HG03045 (cell line): ENCODE measurements at regions not wholly inside any gene's neighbourhood (a gene's known extent, or its start where the extent isn't known, plus 50 kb on each side); places are given as distances from the start of the nearest gene placed in this dataset.

Source experiments
- ATAC-seq: cut with Tn5 transposase; IDR thresholded peaks from one replicate; pipeline ENCODE4 v1.9.1; 2021; ENCODE audit warnings: mild to moderate bottlenecking, moderate library complexity; ENCODE audit not compliant: unreplicated experiment

DNA sequence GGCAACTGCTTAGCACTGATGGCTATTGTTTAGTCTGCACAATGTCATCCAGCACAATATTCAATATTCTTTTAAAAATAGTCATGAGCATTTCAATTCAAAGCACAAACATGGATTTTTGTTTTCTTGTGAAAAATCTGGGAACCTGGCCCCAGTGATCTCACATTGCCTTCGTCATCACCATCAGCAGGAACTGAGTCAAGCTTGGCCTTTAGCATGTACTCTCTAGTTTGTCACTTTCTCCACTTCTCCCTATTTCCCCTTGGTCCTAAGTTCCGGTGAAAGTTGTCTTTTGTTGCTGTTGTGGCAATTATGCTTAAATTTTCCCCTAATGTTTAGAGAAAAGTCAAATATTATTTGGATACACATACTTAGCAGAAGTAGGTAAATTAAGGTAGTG lies 252.9 kb upstream of the SORCS1 start:
- no peak for ATAC-seq

DNA sequence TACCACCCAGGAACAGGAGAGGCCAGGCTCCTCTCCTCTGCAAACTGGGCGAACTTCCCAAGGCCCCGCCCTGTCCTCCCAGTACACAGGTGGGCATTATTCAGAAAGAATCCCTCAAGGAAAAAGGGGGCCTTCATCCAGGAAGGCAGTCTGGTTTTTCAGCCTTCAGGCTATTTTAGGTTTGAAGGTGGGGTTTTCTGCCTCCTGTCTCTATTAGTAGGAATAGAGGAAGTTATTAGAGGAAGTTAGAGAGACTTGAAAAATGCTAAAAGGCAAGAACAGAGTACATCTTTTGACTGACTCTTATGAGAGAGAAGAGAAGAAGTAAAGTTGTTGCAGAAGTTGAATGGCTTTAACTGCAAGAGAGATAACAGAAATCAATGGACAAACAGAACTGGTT lies 250.9 kb upstream of the SORCS1 start:
- ATAC-seq, result no peak

DNA sequence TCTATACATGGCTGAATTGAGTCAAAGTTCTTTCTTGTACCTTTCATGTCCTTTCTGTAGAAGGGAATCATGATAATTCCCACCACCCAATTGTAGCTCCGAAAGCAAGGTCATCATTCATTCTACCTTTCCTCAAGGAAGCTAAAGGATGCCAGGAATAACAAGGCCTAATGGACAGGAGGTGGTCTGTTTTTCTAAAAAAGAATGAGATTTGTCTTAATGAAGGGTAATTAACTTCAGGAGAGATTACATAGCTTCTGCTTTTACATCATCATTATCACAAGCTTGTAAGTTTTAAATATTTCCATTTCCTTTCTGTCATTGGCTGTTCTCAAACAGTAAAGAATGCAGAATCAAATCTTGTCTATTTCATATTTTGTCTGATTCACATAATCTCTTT lies 249.5 kb upstream of the SORCS1 start:
- no peak for ATAC-seq

DNA sequence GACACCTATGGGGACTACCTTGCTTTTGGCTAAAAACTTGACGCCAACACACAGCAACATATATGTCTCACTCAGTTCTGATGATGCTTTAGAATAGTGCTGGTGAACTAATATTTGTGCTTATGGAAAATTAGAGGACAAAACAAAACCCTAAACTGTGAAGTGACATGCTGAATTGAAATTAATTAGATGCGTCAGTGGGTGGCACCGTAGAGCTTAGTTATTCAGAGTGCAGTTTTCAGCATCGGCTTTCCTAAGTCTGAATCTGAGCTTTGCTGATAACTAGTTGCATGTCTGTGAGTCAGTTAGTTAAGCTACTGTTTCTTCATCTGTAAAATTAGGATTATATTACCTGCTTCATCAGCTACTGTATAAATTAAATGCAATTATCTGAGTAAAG lies 245.0 kb upstream of the SORCS1 start:
- ATAC-seq, result no peak

DNA sequence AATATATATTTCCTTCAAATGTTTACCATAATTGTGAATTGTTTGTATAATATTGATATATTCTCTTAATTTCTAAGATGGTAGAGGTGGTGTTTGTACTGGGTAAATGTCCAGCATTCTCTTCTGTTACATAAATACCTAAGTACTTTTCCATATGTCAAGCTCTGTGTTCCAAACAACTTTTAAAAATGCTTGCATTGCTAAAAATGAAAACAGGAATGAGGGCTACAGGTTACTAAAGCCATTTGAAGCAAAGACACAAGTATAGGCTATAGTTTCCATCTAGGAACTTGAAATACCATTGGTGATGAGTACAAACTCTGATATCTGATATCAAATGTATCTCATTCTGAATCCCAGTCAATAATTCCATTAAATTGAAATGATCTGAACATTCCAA lies 233.6 kb upstream of the SORCS1 start:
- no peak for ATAC-seq

DNA sequence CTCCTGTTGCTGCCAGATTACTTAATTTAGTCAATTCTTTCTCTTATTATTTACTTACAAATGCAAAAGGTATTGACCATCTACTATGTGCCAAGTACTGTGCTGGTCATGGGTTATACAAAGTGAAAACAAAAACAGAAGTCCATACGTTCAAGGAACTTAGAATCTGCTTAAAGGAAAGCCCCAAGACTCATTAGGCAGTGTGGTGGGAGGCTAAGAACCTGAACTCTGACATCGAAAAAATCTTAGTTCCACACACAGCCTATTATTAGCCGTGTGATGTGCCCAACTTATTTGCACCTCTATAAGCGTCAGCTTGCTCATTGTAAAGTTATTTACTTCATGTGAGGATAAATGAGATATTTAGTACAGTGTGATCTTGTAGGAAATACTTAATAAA lies 227.4 kb upstream of the SORCS1 start:
- no peak for ATAC-seq

DNA sequence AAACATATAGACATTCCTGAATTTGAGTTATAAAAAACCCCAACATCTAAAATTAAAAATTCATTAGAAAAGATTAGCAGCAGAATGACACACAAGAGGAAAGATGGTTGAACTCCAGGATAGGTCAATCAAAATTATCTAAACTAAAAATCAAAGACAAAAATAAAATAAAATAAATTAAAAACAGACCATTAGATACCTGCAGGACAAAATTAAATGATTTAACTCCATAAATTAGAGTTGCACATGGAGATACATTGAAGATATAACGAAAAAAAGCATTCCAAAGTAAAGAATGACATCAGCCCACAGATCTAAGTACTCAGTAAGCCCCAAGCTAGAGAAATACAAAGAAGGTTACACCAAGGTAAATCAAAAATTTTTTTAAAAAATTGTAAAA lies 226.1 kb upstream of the SORCS1 start:
- no peak for ATAC-seq

DNA sequence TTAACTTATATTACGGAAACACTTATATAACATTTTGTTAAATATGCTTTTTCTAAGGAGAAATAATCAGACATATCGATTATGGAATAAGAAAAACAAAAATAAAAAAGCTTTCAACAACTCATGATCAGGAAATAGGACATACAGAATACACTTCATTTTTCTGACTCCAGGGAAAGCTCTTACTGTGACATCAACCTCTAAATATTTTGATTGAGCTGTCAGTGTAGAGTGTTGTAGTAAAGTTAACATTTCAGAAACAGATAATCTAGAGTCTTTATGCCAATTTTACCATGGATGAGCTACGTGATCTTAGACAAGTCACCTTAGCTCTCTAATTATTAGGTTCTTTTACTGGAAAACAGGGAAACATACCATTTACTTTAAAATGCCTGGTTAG lies 218.9 kb upstream of the SORCS1 start:
- ATAC-seq, result no peak

DNA sequence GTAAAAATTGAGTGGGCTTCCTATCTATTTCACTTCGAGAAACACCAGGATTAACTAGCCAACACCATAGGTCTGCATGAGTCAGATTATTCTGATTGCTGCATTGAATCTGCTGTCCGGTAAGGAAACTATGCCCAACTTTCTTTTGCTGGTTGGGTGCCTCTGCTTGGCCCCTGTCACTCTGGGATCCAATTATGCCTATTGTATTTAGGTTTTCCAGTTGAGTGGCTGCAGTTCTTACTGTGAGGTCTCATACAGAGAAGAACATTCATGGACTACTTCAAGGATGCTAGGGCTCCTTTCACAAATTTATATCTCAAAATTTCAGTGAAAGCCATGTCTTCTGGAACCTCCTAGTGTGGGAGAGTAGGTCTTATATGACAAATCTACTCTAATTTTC lies 215.1 kb upstream of the SORCS1 start:
- ATAC-seq, result no peak

DNA sequence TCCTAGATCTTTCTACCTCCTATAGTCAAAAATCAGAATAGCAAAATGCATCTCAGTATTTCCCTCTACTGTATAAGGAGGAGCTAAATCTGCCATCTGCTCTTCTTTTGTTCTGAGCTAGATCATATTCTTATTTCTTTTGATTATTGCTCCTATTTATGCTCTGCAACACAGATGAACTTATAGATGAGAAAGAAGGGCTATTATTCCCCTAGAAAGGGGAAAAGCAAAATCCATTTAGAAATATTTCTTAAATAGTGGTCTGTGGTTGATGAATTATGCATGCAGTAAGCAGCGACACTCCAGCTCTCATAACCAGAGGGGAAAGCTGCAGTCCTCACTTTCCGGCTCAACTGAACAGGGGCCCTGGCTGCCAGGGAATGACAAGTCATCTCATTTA lies 207.3 kb upstream of the SORCS1 start:
- no peak for ATAC-seq

DNA sequence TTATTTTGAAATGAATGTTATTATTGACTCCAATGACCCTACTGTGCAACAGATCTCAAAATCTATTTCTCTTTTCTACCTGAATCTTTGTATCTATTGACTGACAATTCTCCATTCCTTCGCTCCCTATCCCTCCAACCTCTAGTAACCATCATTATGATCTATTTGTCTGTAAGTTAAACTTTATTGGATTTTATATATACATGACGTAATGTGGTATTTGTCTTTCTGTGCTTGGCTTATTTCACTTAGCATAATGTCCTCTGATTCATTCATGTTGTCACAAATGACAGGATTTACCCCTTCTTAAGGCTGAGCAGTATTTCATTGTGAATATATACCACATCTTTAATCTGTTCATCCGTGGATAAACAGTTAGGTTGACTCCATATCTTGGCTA lies 200.4 kb upstream of the SORCS1 start:
- ATAC-seq, result no peak

DNA sequence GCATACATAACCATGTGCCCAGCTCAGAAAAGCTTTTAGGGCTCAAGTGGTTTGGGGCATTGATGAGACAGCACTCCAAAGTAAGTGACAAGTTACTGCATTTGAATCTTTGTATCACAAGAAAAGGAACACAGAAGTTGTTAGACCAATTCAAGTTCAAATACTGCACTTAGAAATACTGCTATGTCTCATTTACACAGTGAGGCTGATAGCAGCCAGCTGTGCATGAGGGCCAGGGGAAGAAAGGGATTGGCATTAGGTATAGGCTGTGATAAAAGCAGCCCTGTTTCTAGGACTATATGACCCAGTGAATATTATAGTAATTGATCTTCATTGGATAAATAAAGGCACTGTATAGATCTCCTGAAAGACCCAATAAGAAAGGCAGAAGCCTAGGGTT lies 197.8 kb upstream of the SORCS1 start:
- ATAC-seq, result no peak

DNA sequence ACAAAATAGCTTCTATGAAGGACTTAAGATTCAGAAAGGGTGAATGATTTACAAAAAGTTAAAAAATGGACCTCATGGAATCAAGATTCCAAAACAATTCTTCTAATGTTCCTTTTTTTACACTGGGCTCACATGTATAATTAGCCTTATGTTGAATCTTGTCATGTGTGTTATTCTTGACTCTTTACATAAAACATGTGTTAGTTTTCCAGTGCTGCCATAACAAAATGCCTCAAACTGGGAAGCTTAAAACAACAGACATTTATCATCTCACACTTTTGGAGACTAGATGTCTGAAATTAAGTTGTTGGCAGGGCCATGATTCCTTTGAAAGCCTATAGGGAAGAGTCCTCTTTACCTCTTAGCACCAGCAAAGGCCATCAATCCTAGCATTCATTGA lies 192.5 kb upstream of the SORCS1 start:
- ATAC-seq, result no peak

DNA sequence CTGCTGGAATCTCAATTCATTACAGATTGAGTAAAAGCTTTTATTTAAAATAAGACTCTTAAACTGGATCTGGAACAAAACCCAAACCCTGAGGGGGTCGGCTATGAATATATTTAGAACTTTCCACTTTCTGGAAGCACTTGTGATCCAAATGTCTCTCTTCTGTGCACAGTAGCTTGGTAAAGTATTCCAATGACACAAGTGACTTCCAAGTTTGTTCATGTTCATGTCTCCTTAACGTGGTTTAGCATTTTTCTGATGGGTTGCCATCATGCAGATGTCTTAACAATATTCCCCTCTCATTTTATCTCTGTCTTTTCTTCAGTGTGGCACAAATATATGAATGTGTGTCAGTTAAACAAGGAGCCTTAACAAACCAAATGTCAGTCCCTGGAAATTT lies 191.9 kb upstream of the SORCS1 start:
- no peak for ATAC-seq

DNA sequence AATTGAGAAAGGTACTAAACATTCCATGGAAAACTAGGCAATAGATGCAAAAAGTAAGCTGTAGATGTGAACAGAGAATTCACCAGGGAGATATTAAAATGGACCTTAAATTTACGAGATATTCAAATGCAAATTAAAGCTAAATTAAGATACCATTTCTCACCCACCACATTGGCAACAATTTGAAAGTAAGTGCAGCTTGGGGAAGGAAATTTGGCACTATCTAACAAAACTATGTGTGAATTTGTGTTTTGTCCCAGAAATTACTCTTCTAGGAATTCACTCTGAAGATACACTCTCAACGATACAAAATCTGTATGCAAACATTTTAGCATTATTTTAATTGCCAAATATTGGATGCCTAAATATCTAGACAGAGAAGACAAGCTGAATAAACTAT lies 178.2 kb upstream of the SORCS1 start:
- ATAC-seq, result no peak

DNA sequence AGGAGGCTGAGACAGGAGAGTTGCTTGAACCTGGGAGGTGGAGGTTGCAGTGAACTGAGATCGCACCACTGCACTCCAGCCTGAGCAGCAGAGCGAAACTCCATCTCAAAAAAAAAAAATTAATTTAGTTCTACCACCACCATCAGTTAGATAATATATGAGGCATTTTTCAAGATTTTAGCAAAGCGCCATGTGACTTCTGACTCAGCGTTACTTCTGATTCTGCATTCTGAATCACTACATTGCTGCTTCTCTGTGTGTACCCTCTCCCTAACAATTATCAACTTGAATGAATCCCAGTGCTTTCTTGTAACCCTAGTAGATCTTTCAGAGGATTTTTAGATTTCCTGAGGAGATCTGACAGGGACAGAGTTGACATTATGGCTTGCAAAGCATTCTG lies 176.8 kb upstream of the SORCS1 start:
- ATAC-seq, result no peak

DNA sequence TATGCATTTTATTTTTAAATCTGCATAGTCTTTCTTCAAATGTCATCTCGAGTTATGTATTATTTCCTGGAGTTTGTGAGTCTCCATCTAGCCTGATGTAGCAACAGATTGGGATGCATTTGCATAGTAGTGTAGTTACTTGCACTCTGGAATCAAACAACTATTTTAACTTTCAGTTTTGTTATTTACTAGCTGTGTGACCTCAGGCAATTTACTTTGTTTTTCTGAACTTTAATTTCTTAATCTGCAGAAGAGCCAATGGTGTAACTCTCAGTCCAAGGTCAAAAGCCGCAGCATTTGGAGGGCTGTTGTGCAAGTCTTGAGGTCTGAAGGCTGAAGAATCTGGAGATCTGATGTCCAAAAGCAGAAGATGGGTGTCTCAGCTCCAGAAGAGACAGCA lies 175.8 kb upstream of the SORCS1 start:
- no peak for ATAC-seq

DNA sequence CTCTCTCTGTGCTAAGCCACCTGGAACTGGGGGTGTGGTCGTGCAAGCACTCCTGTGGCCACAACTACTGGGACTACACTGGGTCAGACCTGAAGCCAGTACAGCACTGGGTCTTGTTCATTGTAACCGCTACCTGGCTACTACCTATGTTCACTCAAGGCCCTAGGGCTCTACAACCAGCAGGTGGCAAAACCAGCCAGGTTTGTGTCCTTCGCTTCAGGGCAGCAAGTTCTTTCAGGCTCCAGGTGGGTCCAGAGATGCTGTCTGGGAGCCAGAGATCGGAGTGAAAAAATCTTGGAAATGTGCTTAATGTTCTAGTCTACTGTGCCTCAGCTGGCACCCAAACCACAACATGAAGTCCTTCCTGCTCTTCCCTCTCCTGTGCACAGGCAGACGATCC lies 171.6 kb upstream of the SORCS1 start:
- no peak for ATAC-seq

DNA sequence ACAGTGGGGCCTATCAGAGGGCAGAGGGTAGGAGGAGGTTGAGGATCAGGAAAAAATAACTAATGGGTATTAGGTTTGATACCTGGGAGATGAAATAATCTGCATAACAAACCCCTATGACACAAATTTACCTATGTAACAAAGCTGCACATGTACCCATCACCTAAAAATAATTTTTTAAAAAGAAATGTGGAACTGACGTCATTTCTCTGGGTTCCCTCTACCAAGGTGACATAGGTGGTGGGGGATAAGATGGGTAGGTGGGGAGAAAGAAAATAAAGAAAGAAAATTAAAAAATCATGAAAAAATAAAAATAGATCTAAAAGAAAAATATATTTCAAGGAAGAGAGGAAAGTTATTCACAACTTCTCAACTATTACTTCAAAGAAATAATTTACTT lies 153.1 kb upstream of the SORCS1 start:
- ATAC-seq, result no peak

DNA sequence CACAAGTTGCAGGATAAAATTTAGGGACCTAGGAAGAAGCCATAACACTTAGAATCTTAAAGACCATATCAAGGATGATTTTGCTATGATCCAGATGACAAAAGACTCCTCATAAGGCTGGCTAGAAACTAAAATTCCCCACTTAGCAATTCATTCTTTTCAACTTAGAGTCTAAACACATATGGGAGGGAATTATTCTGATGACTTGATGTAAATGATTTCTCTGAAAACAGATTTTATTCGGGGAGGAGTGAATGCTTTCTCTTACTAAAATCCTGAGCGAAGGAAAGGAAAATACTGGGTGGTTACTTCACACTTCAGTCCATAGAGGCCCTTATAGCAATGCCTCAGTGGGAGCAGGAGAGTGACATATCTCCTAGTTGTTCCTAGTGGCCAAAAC lies 138.7 kb upstream of the SORCS1 start:
- ATAC-seq, result no peak

DNA sequence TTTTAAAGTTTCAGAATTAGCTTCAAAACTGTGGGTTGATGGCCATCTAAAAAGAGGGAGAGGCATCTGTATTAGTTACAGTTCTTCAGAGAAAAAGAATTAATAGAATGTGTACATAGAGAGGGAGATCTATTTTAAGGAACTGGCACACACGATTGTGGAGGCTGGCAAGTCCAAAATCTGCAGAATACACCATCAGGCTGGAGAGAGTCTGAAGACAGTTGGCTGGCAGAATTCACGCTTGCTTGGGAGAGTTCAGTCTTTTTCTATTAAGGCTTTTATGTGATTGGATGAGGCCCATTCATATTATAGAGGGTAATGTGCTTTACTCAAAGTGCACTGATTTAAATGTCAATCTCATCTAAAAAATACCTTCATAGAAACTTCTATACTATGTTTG lies 135.1 kb upstream of the SORCS1 start:
- no peak for ATAC-seq

DNA sequence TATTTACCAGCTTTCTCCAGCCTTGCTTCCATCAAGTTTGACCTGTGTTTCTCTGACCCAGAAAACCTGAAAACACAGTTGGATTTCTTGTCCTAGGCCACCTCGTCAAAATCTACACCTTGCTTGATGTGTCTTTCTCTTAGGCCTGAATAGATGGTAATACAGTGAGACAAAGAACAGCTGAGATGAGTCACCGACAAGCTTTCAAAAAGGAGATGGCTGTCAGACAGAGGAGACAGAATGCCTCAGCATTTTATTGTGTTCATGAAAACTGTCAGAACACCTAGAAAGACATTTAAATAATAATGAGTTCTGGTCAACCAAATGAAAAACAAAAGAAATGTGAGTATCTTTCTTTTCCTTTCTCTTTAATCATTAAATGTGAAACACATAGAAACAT lies 119.7 kb upstream of the SORCS1 start:
- no peak for ATAC-seq

DNA sequence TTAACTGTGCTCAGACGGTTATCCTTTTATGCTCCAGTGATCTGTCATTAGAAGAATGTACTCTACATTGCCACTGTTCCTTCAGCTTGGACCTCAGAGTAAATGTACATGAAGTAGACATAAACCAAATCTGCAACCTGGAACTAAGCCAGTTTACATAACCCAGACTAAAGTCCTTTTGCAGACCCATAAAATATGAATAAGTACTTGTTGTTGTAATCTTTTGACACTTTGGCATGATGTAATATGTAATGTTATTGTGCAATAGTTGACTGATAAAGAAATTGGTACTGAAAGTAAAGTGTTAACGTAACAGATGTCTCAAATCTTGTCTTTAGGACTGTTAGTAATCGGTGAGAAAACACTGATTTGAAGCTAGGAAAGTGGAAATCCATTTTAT lies 115.8 kb upstream of the SORCS1 start:
- ATAC-seq, result no peak

DNA sequence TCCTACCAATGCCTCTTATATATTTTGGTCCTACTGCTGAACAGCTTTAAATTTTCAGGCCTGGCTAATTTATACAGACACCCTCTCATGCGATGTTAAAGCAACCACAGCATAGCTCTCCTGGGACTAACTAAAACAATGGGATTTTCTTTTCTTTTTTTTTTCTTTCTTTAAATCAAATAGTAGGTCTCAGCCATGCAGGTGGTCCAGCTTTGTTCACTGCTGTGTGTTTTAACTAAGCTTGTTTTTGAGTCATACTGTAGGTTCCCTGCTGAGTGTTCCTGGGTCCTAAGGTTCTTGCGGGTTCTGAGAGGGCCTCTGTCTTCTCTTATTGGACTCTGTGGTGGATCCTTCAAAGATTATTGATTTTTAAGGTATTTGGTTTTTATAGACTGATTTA lies 113.1 kb upstream of the SORCS1 start:
- no peak for ATAC-seq
